Fibroblast of the conjunctiva (primary cell): ENCODE measurements at regions not wholly inside any gene's neighbourhood (a gene's known extent, or its start where the extent isn't known, plus 50 kb on each side); places are given as distances from the start of the nearest gene placed in this dataset.

Source experiments
- DNase-seq: peaks from one replicate; pipeline ENCODE4 v3.0.0-alpha.2; 2010; ENCODE audit warnings: low read depth

DNA sequence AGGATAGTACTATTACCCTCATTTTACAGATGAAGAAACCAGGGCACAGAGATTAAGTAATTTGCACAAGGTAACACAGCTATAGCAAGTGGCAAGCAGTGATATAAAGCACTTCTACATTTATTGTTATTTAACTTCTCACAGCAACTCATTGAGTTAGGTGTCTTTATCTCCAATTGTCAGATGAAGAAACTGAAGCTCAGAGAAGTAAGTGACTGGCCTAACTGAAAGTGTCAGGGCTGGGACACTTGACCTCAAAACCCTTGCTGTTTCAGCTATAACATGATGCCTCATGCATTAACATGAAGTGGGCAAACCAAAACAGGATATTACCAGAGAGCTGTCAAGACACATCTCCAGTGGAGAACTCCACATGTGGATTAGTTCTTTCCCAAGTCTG lies 65.8 kb upstream of the LEKR1 start:
- no peak for DNase-seq

DNA sequence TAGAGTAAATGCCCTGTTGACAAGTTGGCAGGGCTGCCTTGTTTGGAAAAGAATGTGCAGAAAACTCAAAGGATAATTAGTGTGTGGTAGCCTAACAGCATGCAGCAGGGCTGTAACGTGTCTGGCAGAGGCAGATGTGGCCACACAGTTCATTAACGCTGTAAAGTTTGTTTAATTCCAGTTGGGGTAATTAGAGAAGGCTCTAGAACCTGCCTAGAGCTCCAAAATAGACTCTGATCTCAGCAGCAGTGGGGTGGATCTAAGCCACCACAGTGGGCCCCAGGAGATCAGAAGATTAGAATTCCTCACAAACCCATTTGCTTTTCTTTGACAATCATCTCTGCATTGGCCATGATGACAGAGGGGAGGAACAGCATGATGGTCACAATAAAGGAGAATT lies 65.1 kb upstream of the LEKR1 start:
- no peak for DNase-seq

DNA sequence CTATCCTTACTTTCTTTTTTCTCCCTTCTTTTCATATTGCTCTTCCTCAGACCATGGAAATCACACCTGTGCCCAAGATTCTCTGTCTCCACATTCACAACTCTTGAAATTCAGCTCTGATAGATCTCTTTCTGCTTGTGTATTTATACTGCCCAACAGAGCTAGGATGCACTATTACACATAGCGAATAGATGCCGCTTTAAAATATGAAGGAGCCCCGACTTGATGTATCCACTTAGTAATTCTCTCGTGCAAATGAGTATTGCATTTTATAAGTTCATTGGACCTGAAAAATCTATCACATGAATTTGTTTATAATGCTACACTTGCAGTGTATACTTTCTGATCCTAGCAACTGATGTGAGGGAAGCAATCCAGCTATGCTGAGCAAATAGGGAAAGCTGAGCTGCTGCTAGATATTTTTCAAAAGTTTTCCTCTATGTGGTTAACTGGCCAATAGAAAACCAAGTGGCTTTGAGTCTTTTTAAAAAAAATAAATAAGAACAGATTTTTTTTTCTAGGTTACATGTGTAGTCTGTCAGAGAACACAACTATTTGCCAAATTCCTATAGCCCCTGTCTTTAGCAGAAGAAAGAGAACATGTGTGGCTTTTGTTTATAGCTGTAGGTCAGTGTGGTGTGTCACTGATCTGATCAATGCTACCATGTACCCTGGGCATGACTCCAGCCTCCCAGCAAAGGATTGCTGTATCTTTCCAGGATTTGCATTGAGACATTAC lies 64.3 kb upstream of the LEKR1 start:
- DNase-seq, result no peak

DNA sequence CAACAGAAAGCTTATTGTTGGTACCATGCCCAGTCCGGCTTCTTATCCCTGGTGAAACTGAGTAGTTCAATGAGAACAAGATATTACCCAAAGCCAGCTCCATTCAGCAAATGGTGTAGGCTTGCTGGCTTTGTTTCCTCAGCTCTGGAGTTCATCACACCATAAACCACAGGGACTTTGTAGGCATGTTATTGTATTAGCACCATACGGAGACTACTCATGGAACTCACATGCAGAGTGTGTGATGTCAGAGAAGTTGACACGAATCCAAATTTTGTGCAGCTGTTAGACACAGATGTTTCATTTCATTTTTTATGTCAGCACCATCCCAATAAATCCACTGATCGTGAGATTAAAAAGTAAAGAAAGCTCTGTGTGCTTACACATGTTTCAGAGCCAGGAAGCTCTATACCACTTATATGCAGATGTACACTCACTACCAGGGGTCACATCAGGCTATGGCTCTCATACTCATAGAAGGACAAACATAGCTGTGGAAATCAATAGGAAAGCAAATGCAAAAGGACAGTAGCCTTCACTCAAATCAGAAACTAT lies 63.4 kb upstream of the LEKR1 start:
- DNase-seq, result peak; percentile 86

DNA sequence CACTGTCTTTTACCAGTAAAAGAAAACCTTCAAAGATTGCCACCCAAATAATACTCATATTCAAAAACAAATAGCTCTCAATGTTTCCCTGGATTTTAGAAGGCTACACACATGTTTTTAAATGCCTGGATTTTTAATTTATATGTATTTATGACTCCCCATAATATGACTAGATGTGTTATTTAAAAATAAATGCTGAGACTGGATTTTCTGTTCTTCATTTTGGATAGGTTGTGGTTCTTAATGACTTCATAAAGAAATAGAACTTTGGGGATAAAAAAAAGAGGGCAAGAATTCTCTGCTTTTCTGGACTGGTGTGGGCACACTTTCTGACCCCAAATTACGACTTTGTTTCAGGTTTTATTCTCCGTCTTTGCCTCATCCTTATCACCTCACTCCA lies 62.8 kb upstream of the LEKR1 start:
- DNase-seq, result no peak

DNA sequence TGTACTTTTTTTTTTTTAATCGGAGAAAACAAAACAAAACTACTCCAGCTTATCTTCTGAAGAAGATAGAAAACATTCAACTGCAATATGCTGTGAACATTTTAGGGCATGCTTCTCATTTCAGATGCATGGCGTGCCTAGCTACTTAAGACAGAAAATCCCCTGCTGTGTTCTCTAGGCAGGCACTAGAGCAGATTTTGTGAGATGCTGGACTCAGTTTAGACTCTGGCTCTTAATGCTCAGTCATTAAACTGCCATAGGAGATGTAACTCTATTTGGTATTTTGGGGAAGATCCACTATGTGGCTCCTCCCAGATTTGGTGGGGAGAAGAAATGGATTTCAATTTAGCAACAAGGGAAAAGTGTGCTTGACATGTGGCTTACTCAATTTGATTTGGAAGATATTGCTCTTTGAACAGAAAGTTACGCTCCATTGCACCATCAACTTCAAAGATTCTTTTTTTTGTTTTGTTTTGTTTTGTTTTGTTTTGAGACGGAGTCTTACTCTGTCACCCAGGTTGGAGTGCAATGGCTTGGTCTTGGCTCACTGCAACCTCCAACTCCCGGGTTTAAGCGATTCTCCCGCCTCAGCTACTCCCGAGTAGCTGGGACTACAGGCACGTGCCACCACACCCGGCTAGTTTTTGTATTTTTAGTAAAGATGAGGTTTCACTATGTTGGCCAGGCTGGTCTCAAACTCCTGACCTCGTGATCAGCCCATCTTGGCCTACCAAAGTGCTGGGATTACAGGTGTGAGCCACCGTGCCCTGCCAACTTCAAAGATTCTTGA lies 62.0 kb upstream of the LEKR1 start:
- no peak for DNase-seq

DNA sequence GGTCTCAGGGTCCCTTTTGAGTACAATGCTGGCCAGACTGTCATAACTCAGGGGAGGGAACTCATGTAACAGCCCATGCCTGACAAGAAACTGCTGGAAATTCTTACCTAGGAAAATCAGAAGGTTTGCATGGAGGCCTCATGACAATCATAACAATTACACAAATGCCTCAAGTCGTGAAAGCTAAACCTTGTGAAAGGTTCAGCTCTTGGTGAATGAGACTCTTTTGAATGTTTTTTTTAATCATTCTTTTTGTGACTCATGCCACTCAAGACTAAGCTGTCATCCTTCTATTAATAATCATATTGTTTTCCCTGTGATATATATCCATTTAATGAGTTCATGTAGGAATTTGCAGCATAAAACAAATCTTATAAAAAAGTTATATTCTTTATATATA lies 61.4 kb upstream of the LEKR1 start:
- no peak for DNase-seq

DNA sequence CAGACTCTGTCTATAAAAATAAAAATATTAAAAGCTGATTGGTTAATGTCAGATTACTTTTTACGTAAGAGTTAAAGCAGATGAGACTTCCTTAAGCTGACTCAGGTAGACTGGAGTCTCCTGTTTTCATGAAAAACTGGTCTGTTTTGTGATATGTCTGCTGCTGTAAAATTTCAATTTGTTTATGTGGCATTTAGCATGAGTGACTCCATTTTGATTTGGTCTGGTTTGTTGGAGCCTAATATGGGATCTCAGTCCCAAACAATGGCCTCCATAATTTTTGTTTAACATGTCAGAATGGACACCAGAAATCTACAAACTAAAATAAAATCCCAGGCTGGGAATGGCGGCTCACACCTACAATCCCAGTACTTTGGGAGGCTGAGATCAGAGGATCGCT lies 57.8 kb upstream of the LEKR1 start:
- DNase-seq, result no peak

DNA sequence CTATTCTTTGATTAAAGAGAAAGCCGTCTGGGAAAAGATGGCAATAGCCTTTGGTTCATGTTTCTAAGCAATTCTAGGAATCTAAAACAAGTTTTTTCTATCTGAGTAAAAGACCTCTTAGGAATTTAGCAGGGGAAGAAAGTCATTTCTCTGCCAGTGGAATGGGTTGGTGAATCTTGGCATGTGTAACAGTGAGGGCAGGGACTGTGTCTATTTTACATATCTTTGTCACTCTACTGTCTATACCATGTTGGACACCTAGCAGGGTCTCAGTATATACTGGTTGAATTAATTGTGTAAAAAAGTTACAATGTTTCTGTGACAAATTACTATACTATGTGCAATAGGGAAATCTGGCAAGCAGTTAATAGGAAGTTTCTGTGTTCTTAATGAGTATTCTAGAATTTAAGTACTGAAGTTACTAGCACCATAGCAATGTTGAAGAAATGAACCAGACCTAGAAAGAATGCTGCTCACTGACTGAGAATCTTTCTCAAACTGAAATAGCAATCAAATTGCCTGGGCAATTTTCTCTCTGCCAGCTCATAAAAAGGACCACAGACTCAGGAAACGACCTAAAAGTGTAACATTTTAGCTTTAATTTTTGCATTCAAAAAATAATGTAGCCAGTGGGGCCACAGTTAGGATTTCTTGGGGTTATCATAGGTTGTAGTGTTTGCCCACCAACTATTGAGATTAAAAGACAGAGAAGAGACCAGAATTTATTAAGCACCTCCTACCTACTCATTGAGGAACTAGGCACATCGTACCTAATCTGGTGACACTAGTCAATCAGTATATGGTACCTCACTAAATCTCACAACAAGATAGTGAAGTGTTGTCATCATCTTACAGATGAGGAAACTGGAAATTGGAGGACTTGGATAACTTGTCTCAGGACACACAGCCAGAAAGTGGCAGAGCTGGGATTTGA lies 56.2 kb upstream of the LEKR1 start:
- DNase-seq, result no peak

DNA sequence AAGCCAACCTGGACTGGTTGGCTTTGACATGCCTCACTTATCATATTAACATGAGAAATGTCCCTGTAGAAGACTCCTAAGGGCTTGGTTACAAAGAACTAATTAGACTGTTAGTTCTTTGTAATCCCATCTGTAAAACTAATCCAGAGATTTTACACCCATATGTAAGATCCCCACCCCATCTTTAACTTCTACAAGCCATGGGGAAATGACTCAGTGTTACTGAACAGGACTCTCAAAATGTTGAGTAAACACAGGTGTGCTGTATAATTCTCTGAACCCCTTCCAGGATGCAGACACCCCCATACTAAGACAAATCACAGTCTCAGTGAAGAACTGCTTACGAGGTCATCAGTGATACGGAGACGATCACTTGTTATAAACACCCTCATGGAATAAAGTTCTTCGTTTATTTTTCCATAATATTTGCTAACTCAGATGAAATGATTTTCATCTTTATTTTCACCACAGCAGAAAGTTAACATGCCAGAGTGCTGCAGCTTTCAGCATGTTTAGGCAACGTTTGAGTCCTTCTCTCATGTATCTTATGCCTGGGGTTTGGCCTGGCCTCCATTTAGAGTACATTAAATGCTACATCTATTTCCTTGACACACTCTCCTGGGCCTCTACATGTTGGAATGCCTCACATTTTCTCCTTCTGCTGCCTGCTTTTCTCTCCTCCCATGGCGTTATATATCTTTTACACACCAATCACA lies 55.3 kb upstream of the LEKR1 start:
- no peak for DNase-seq

DNA sequence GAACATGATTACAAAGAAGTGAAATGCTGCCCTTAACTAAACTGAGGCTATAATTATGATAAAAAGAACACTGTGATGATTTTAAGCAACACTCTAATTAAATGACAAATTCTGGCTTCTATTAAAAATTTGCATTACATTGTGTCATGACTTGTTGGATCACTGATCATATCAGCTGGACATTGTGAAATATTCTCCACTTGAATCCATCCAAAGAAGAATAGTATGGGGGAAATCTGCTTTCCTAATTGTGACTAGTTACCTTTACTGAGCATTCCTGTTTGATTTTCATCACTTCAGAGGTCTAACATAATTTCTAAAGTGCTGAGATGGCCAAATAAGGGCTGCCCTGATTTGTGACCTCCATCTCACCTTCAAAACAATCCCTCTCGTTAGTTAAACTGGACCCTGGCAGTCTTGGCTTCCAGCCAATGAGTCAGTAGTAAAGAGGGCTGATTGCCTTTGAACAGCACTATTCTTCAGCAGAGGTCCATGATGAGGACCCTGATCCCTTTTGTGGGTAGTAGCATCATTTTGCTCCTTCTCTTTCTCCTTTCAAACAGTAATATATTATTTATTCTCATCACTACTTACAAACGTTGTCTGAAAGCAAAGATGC lies 53.5 kb upstream of the LEKR1 start:
- no peak for DNase-seq

DNA sequence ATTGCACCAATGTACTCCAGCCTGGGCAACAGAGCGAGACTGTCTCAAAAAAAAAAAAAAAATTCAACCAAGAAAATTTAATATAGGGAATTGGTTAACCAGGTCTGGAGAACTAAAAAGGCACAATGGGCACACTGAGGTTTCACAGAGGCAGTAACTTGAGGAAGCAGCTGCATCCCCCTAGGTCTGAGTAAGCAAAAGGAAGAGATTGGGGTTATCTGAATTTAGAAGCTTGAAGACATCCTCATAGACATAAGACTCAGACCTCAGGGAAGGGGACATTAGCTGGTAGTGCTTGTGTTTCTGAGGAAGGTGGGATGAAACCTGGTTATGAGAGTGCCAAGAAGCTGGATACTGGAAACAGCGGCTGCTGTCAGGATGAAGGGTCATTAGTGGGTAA lies 50.1 kb upstream of the LEKR1 start:
- no peak for DNase-seq
